G401.6 (cell line): ENCODE measurements at regions not wholly inside any gene's neighbourhood (a gene's known extent, or its start where the extent isn't known, plus 50 kb on each side); places are given as distances from the start of the nearest gene placed in this dataset.

Experiments
- FAIRE-seq: peaks from 2 replicates; lab custom pipeline; 2012; peaks lifted over from hg19 to GRCh38; lab: Jason Lieb, UNC

DNA sequence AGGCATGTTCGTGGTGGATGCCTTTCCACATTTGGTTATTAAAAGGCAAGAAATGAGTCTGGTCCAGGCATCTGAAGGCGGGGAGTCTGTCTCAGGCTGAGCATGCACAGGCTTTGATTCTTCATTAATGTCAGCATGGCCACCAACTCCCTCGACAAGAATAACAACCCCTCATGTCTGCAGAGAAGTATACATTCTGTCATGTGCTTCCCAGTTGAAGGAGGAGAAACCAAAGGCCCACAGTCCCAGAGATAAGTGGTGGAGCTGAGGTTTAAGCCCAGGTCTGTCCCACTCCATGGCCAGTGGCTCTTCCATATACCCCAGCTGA lies 61.6 kb upstream of the LAPTM5 start:
- FAIRE-seq, result no peak

DNA sequence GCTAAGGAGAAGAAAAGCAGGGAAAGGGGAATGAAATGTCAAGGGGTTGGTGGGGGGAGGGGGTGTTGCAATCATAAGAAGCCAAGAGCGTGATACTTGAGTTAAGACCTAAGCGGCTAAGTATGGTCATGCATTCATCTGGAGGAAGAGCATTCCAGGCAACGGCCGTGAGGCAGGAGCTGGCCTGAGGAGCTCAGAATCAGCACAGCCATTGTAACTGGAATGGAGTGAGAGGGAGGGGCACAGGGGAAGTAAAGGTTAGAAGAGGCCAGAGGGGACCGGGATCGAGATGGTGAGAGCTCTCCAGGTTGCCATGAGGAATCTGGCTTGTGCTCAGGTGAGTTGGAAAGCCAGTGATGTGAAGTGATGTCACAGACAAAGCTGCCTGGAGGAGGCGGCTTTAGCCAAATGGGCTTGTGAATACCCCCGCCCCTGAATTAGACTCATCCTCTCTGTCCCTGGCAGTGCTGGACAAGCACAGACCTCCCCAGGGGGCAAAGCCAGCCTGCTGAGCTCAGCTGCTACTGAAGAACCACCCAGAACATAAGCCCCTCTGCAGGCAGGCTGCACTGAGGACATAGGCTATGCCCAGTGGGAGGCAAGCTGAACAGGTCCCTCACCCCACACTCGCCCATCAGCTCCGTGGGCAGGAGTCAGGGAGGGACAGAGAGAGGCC lies 61.1 kb upstream of the LAPTM5 start:
- no peak for FAIRE-seq

DNA sequence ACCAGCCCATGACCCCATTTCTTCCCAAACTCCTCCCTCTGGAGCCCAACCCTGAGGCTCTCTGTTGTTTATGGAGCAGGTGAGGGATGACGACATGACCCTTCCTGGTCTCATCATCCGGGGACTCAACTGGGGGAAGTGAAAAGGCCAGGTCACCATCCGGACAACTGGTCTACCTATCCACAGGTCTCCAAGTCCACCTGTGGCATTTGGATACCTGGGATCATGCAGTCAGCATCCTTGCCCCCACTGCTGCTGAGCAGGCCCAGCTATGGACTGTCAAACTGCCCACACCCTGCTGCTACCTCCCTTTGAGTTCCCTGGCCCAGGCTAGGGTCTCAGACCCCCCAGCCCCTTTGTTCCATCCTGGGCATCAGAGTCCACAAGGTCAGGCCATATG lies 60.0 kb upstream of the LAPTM5 start:
- no peak for FAIRE-seq

DNA sequence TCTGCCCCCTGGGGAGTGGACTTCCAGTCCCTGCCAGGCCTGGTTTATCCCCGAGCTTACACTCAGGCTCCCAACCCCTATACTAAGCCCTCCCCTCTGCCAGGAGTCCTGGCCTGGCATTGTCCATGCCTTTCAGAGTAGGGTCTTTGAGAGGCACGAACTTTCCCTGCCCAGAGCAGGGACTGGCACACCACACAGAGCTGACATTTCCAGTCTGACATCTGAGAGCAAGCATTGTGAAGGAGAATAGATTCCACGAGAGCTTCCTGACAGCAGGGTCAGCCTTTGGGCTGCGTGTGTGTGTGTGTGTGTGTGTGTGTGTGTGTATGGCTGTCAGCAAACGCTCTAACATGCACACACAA lies 59.5 kb upstream of the LAPTM5 start:
- FAIRE-seq, result no peak

DNA sequence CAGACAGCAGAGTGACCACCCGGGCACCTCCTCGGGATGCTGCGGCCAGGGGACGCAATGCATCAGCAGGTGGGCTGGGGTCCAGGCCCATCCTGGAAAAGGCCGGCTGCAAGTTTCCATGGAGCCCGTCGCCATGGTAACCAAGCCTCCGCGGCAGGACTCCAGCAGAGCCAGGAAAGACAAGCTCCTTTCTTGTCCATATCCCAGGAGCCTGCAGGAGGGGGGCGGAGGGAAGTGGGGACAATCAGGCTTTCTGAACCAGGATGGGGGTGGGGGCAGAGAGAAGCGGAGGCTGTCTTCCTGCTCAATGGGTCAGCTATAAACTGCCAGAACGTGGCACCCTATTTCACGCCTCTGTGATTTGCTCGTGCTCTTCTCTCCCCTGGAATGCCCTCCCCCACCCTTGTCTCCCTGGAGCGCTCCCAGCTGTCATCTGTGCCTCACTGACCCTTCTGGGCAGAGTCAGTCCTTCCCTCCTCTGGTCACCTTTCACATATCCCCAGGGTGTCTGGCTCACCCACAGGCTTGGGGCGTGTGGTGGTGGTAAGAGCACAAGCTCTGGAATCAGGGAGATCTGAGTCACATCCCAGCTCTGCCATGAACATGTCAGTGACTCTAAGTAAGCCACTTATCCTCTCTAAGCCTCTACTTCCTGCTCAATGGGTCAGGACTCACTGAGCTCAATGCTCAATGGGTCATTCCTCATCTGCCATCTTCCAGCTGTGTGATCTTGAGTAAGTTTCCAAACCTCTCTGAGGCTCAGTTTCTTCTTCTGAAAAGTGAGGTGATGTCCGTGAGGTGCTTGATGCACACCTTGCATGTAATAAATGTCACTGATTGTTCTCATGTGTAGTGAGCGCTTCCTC lies 58.9 kb upstream of the LAPTM5 start:
- no peak for FAIRE-seq

DNA sequence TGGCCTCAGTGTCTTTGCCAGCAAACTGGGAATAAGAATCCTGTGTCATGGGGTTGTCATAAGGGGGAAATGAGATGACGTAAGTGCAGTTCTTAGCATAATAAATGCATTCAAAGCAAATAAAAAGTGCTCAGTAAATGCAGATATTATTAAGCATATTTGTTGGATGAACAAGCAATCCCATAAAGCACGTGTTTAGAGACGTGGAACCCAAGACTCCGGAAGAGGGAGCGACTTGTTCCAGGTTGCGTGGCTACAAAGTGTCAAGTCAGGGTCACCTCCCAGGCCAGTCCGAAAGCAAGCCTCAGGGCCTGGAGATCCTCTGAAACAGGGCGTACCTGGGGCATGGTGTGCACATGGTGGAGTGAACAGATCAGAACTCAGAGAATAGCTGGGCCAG lies 58.0 kb upstream of the LAPTM5 start:
- no peak for FAIRE-seq

DNA sequence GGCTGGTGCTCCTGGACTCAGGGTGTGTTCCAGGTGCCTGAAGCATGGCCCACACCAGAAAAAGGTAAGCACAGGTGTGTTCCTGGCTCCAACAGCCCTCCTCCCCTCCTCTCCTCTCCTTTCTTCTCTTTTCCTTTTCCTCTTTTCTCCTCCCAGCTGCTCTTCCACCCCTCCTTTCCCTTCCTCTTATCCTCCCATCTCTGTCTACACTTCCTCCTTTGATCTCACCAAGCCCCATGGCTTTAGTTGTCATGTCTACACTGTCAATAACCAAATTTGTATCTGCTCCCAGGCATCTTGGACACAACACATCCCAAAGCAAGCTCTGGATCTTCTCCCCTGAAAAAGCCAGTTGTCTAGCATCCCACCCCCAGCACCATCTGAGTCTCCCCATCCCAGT lies 56.7 kb upstream of the LAPTM5 start:
- FAIRE-seq, result no peak

DNA sequence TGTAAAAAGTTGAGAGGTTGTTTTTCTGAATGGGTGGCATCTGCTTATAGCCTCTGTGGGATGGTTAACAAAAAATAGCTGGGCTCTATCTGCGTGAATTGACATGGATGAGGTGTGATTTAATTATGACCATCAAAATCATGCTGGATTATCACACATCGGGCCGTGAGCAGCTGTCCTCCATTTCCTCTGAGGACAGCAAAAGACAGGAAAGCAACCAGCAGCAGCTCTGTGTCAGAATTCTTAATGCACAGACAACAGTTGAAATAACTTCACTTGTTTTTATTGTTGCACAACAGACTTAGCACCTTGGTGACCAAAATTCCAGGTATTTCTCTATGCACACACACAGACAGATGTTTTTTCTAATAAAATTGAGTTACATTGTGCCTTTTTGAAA lies 54.5 kb upstream of the LAPTM5 start:
- FAIRE-seq, result no peak

DNA sequence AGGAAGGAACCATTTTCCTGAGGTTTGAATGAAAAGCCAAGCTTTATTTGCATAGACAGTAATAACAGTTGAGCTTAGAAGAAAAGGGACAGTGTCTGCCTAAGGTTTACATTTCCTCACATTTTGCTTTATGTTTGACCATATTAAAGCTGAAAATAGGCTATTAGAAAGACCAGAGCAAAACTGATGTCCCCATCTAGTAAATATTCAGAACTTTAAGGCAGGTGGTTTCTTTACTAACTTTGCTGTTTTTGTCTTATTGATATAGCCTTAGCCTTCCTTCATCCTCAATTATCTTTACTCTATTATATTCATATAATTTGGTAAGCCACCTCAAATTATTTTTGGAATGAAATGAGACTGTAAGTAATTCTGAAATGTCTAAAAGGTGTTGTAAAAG lies 53.6 kb upstream of the LAPTM5 start:
- FAIRE-seq, result peak; percentile 58

DNA sequence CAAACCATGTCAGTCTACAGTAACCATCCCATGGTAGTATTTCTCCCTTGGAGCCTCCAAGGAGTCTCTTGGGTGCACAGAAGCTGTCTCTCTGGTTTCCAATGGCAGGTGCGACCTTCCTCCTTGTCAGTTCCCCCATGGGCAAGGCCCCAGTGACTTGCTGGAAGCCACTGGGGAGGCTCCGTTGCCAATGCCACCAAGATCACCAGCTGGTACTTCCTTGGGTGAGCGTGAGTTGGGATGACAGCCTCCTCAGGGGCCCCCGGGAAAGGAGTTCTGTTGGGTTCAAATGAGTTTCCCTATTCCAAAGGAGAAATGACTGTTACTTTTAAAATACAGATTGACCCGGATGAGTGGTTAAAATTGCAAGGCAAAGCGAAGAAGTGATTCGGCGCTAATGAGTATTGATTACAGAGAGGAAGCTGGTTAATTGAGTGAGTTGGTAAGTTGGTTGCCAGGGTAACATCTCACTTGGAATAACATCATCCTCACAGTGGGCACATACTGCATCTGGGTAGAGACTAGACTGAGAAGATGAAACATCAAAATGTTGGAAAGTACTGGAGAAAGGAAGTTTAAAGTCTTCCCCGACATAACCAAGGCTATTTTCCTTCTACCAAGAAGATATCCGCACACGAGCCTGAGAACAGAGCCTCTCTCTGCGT lies 53.0 kb upstream of the LAPTM5 start:
- FAIRE-seq, result no peak

DNA sequence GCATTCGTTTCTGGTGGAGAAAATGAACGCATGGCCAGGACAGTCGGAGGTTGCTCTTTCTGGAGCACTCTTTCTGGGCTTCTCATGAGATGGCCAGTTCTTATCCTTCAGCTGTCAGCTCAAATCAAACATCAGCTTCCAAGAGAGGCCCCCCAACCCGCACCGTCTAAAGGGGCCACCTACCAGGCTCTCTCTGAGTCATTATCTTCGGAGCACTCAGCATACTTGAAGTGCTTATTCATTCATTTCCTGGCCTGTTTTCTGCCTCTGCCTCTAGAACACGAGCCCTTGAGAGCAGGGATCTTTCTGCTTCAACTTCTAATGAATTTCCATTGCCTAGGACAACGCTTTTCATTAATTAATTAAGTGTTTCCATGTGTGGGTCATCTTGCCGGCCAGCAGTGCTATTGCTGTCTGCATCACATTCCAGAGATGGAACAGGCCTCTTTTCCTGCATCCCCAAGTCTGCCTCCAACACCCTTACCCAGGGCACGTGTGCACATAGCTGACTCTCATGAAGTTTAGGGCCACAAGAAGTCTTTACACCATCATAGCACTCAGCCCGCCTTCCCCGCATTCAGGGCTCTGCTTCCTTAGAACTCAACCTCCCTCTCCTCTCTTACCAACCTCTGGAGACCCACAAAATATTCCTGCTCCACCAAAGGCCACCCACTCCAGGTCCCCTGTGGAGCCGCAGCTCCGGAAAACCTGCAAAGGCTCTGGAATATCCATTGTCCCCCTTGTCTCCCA lies 52.1 kb upstream of the LAPTM5 start:
- peak; percentile 98 for FAIRE-seq

DNA sequence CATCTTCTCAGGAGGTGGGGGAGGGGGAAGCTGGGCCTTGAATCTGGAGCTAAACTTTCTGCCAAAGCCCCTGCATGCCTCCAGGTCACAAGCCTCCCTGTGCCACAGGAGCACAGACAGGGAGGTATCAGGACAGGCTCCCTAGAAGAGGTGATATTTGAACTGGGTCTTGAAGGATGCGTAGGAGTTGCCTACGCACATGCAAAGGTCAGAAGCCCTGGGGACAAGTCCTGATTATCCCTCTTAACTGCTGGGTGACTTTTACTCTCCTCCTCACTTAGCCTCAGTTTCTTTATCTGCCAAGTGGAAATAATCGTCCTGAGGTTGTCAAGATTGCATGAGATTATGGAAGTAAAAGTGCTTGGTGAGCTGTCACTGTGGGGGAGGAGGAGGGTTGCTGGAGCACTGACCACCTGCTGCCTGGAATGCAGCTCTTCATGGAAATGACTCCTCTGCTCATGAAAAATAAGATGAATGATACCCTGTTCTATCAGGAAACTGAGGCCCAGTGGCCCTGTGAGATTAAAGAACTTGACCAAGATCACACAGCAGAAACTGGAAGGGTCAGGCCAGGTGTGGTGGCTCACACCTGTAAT lies 50.6 kb upstream of the LAPTM5 start:
- no peak for FAIRE-seq

DNA sequence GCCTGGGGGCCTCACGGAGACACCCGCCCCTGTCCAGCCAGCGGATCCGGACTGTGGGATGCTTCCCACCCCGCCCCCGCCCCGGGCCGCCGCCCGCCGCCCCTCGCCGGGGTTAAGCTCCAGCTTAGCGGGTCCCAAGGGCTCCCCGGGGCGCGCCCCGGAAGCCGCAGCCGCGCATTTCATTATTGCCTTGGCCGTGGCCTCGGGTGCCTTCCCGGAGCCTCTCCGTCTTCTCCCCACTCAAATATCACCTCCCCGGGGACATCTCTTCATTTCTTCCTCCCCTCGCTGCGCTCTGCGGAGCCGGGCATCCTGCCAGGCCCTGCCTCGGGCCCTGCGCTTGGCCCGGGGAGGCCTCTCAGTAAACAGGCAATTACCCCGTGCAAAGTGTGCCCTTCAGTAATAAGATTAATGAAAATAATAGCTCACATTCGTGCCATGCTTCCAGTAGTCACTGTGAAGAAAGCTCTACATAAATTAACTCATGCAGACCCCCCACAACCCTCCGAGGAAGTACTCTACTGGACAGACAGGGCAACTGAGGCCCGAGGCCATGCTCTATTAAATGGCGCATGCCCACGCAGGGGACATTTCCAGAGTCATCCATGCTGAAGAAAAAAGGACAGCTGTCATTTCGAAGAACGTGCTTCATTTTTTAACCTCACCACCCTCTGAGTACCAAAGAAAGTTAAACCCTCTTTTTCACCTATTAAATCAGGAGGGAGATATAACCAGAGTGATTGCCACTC lies 49.9 kb upstream of the LAPTM5 start:
- FAIRE-seq, result no peak
